GM13976 (cell line): ENCODE measurements at regions not wholly inside any gene's neighbourhood (a gene's known extent, or its start where the extent isn't known, plus 50 kb on each side); places are given as distances from the start of the nearest gene placed in this dataset.
"Not testable (repeated sequence)": the region's sequence is repeated elsewhere in the genome, so short reads cannot be mapped to it uniquely, and the experiment has no call there.

ENCODE experiments used
- DNase-seq: peaks from one replicate; pipeline ENCODE4 v3.0.0; 2012; ENCODE audit warnings: low spot score
- CTCF ChIP-seq: IDR thresholded peaks from 2 replicates; pipeline ENCODE4 v1.5.1; 2012; ENCODE audit warnings: borderline replicate concordance, mild to moderate bottlenecking; ENCODE audit not compliant: insufficient read depth; ENCODE audit errors: extremely low read depth, missing control alignments, control extremely low read depth
- in situ Hi-C: fragments of 300-500 bp; cut with MboI; formaldehyde crosslinking; loops from one replicate; pipeline ENCODE4 v1.12.0; 2022; ENCODE audit warnings: low sequenced_read_pairs, mixed read lengths, inconsistent platforms; ENCODE audit not compliant: unreplicated experiment

GRCh38 chr7:46091071-46091470 is 170.0 kb upstream of the IGFBP3 start:
- in situ Hi-C loops = no loop called here
- no peak for DNase-seq
- no peak for TF ChIP-seq CTCF

GRCh38 chr7:46089281-46089680 is 168.2 kb upstream of the IGFBP3 start:
- DNase-seq = no peak
- in situ Hi-C loops = no loop called here
- TF ChIP-seq CTCF = no peak

GRCh38 chr7:46088486-46088885 is 167.4 kb upstream of the IGFBP3 start:
- DNase-seq, in situ Hi-C loops: not testable (repeated sequence)

- in situ Hi-C loops = no loop called here
- DNase-seq = no peak
- no peak for TF ChIP-seq CTCF
These were observed 159.6 kb upstream of the IGFBP3 start for GRCh38 chr7:46080595-46081159.

DNA sequence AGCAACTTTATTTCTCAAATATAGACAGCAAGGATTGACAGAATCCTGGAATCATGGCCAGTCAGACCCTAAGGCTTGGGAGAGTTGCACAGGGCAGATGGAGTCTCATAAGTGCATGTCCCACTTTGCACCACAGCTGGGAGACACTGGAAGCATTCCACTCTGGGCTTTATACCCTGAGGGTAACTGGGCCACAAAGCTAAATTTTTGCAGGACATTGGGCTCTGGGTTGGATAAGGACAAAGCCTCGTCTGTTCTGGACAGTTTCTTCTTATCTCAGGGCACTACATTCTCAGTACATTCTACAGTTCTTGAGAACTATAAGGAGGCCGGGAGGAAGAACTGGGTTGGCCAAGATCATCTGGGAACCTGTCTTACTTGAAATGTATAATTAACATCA is 158.3 kb upstream of the IGFBP3 start:
- in situ Hi-C loops = no loop called here
- TF ChIP-seq CTCF = no peak
- no peak for DNase-seq

DNA sequence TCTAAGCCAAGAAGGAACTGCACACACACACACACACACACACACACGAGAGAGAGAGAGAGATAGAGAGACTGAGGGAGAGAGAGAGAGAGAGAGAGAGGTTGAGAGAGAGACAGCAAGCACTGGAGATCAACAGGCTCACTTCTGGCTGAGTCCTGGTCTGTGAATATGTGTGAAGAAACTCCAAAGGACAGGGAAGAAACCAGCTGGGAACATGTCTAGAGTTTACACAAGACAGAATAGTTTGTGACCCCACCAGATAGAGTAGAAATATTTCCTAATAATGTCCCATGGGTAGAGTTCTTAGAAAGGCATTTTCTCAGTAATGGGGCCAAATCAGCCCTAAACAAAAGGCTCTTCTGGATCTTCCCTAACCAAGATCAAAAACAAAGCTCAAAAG is 155.5 kb upstream of the IGFBP3 start:
- in situ Hi-C loops = no loop called here
- DNase-seq = no peak
- no peak for TF ChIP-seq CTCF

GRCh38 chr7:46072722-46073121 is 151.7 kb upstream of the IGFBP3 start:
- DNase-seq = no peak
- TF ChIP-seq CTCF = no peak
- in situ Hi-C loops = no loop called here
